Calu3 (cell line): ENCODE measurements at regions not wholly inside any gene's neighbourhood (a gene's known extent, or its start where the extent isn't known, plus 50 kb on each side); places are given as distances from the start of the nearest gene placed in this dataset.

Experiments used
- BruUV-seq: library from RNA; stranded (reverse); fragments of 400-500 nt; replicated peaks from 2 replicates; lab custom pipeline; 2021; lab: Mats Ljungman, UMichigan
- CTCF ChIA-PET: fragments of 300-600 bp; sonication (Branson Sonifier 250); formaldehyde crosslinking; loops from one replicate; lab custom pipeline; 2022; ENCODE audit warnings: antibody characterized with exemption; lab: Charles Lee
- DNase-seq: peaks from one replicate; pipeline ENCODE4 v3.0.0; 2022
- H3K27ac Mint-ChIP-seq: one replicate; pipeline ENCODE4 v1.8.0; 2022; ENCODE audit warnings: mixed read lengths; ENCODE audit not compliant: unreplicated experiment
- H3K27me3 Mint-ChIP-seq: one replicate; pipeline ENCODE4 v1.8.0; 2022; ENCODE audit warnings: mixed read lengths; ENCODE audit not compliant: unreplicated experiment
- H3K36me3 Mint-ChIP-seq: one replicate; pipeline ENCODE4 v1.8.0; 2022; ENCODE audit warnings: mild to moderate bottlenecking, moderate library complexity, mixed read lengths; ENCODE audit not compliant: insufficient read depth, unreplicated experiment
- H3K4me1 Mint-ChIP-seq: one replicate; pipeline ENCODE4 v1.8.0; 2022; ENCODE audit warnings: mild to moderate bottlenecking, low read depth, mixed read lengths; ENCODE audit not compliant: unreplicated experiment
- H3K4me3 Mint-ChIP-seq: one replicate; pipeline ENCODE4 v1.8.0; 2022; ENCODE audit warnings: mild to moderate bottlenecking, low read depth, moderate library complexity, mixed read lengths; ENCODE audit not compliant: unreplicated experiment
- H3K9me3 Mint-ChIP-seq: one replicate; pipeline ENCODE4 v1.8.0; 2022; ENCODE audit warnings: low read depth, mixed read lengths; ENCODE audit not compliant: unreplicated experiment
- CTCF ChIP-seq: fragments of 200-600 bp; IDR thresholded peaks from one replicate; pipeline ENCODE4 v1.8.0; 2022; ENCODE audit warnings: antibody characterized with exemption; ENCODE audit not compliant: unreplicated experiment
- intact Hi-C: fragments of 100-400 bp; cut with micrococcal nuclease; formaldehyde crosslinking; loops from one replicate; pipeline ENCODE4 v1.10.0; 2022; ENCODE audit not compliant: unreplicated experiment

- no peak for TF ChIP-seq CTCF
- no peak for DNase-seq
- Mint-ChIP-seq H3K4me3 (no peak overlapping the region), H3K27me3 (peaks cover 67% of the 10 kb centered on the region), H3K36me3 (no peaks in the 10 kb centered on the region), H3K4me1 (peaks cover 12% of the 10 kb centered on the region), H3K9me3 (no peaks in the 10 kb centered on the region), H3K27ac (no peak overlapping the region)
- intact Hi-C loops = no loop called here
- BruUV-seq = no TSS peak
- CTCF ChIA-PET = no interaction called here
Observed at GRCh38 chr6:44650495-44650894, 263.0 kb downstream of the CDC5L start.

GRCh38 chr6:44650947-44651346 lies 263.4 kb downstream of the CDC5L start:
- BruUV-seq = no TSS peak
- H3K9me3 Mint-ChIP-seq = no peaks in the 10 kb centered on the region
- TF ChIP-seq CTCF = no peak
- peaks cover 71% of the 10 kb centered on the region for H3K27me3 Mint-ChIP-seq
- no peak for DNase-seq
- CTCF ChIA-PET = no interaction called here
- H3K4me1 Mint-ChIP-seq = peaks cover 15% of the 10 kb centered on the region
- no peaks in the 10 kb centered on the region for H3K36me3 Mint-ChIP-seq
- intact Hi-C loops = no loop called here
- H3K4me3 Mint-ChIP-seq = no peak overlapping the region
- H3K27ac Mint-ChIP-seq = no peak overlapping the region

- CTCF ChIA-PET = no interaction called here
- intact Hi-C loops = no loop called here
- no peak for TF ChIP-seq CTCF
- no peaks in the 10 kb centered on the region for H3K9me3 Mint-ChIP-seq
- DNase-seq = no peak
- BruUV-seq = no TSS peak
- H3K27ac Mint-ChIP-seq = no peak overlapping the region
- H3K4me3 Mint-ChIP-seq = no peak overlapping the region
- peaks cover 71% of the 10 kb centered on the region for H3K27me3 Mint-ChIP-seq
- H3K4me1 Mint-ChIP-seq = peaks cover 15% of the 10 kb centered on the region
- no peaks in the 10 kb centered on the region for H3K36me3 Mint-ChIP-seq
Observed at GRCh38 chr6:44651604-44652003, 264.1 kb downstream of the CDC5L start.

- intact Hi-C loops = no loop called here
- peaks cover 71% of the 10 kb centered on the region for H3K27me3 Mint-ChIP-seq
- DNase-seq = no peak
- H3K36me3 Mint-ChIP-seq = no peaks in the 10 kb centered on the region
- H3K9me3 Mint-ChIP-seq = no peaks in the 10 kb centered on the region
- no TSS peak for BruUV-seq
- no peak overlapping the region for H3K4me3 Mint-ChIP-seq
- no peak overlapping the region for H3K27ac Mint-ChIP-seq
- H3K4me1 Mint-ChIP-seq = peaks cover 15% of the 10 kb centered on the region
- CTCF ChIA-PET = interaction anchor here (0.6 to 2.0 kb wide), 3 partner anchors 176 to 1817 kb away, joined by 3 to 7 read pairs (median 3); no protein-coding TSS in a partner anchor
- no peak for TF ChIP-seq CTCF
Observed at GRCh38 chr6:44652547-44652946, 265.0 kb downstream of the CDC5L start.
